Prostate gland (tissue), 2 donors: ENCODE measurements at regions not wholly inside any gene's neighbourhood (a gene's known extent, or its start where the extent isn't known, plus 50 kb on each side); places are given as distances from the start of the nearest gene placed in this dataset.

Experiments
- CTCF ChIP-seq, 4 experiments: fragments of 200-600 bp in 2 of 4; fragments of 450-650 bp in 2 of 4; sonication (generic) in 2 of 4; IDR thresholded peaks; 1 replicate in 3 of 4; 2 replicates in 1 of 4; pipeline ENCODE4 v1.5.1; 2016 to 2019; ENCODE audit warnings: antibody characterized with exemption in 4 of 4, mild to moderate bottlenecking in 2 of 4, moderate library complexity in 2 of 4
- POLR2A ChIP-seq: fragments of 450-650 bp; IDR thresholded peaks from one replicate; pipeline ENCODE4 v1.6.1; 2016; ENCODE audit warnings: antibody characterized with exemption, mild to moderate bottlenecking
- POLR2AphosphoS5 ChIP-seq: sonication (generic); formaldehyde crosslinking; IDR thresholded peaks from one replicate; pipeline ENCODE4 v1.6.1; 2017; ENCODE audit warnings: antibody characterized with exemption

- TF ChIP-seq CTCF (IDR thresholded peaks at IDR 0.05) (no peak), POLR2A (no peak), POLR2AphosphoS5 (no peak)
Measured at GRCh38 chr1:22263359-22263758, 120.5 kb upstream of the WNT4 start.
